ENCODE measurements at regions not wholly inside any gene's neighbourhood (a gene's known extent, or its start where the extent isn't known, plus 50 kb on each side); places are given as distances from the start of the nearest gene placed in this dataset.

- no peak for TF ChIP-seq CTCF (IDR thresholded peaks at IDR 0.05)
Observed at GRCh38 chr6:137715589-137716045, 151.4 kb upstream of the TNFAIP3 start.

DNA sequence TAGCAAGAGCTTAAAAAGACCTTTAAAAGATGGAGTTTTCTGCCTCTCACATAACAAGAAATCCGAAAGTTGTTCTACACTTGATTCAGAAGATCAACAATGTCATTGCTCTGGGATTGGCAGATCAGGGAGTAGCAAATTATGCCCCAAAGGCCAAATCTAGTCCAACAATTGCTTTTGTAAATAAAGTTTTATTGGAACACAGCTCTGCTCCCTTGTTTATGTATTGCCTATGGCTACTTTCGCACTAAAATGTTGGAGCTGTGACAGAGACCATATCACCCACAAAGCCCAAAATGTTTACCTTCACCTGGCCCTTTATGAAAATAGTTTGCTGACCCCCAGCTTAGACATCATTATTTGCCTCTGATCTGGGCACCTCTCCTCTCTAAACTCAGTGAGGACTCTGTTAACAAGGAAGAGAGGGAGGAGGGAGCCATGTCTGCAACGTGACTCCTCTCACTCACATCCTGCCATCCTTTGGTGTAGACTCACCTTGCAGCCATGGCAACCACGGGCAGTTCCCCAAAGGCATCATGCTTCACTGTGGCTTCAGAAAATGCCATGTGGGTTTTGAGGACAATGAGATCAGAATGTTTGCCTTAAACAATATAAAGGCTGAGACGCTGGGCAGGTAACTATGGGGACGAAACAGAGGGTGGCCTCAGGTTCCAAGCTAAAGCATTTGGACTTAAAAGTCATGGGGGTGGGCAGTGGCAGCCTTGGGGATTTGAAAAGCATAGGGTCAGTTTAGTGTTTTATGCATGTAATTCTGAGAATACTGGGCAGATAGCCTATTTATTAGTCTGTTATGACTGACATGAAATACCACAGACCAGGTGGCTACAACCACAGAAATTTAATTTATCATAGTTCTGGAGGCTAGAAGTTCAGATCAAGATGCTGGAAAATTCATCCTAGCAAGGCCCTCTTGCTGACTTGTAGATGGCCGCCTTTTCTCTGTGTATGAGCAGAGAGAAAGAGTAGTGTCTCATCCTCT, 149.7 kb upstream of the TNFAIP3 start:
- no peak for TF ChIP-seq CTCF (IDR thresholded peaks at IDR 0.05)

DNA sequence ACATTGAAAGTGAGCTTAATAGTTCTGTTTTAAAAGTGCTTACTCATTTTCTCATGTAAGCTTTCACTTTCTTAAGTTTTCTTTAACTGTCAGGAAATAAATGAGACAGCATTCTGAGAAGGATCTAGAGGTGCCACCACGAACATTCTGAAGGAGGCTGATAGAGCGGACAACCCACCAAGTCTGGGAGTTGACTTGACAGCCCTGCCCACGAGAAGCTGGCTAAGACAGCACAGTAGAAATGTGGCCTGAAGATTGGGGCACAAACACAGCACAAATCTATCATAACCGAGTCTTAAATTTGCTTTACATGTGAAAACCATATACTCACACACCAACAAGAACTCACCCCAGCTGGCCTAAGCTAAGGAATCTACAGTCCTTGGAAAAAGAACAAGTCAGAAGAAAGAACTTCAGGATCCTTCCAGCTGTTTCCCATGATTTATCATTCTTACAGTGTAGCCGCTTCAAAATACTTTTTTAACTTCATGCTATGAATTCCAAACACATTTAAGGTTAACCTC, 144.2 kb upstream of the TNFAIP3 start:
- TF ChIP-seq CTCF (IDR thresholded peaks at IDR 0.05), result no peak

GRCh38 chr6:137723273-137724017, 143.6 kb upstream of the TNFAIP3 start:
- TF ChIP-seq CTCF (IDR thresholded peaks at IDR 0.05), result no peak

DNA sequence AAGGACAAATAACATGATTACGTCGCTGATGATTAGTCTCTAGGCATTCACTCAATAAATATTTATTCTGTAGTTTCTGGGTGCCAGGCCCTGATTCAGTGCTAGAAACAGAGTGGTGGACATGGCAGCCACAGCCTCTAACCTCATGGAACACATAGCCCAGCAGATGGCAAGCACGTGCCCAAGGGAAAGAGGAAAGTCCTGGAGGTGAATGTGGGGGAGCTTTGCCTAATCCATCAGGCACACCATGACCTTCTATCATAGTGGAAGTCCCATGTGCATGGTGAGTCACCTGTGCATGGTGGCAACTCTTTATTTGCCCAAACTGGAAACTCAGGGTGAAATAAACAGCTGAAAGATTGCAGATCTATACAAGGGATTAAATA, 143.0 kb upstream of the TNFAIP3 start:
- no peak for TF ChIP-seq CTCF (IDR thresholded peaks at IDR 0.05)

GRCh38 chr6:137724495-137725211, 142.4 kb upstream of the TNFAIP3 start:
- no peak for TF ChIP-seq CTCF (IDR thresholded peaks at IDR 0.05)

DNA sequence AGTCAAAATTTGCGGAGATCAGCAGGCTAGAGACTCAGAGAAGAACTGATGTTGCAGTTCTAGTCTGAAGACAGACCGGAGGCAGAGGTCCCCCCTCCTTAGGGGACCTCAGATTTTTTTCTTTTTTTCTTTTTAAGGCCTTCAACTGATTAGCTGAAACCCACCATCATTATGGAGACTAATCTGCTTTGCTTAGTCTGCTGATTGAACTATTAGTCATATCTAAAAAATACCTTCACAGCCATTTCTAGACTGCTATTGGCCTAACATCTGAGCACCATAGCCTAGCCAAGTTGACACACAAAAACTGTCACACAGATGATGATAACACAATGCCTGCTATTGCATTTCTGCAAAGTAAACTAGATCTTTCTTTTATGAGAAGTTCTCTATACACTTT, 141.1 kb upstream of the TNFAIP3 start:
- no peak for TF ChIP-seq CTCF (IDR thresholded peaks at IDR 0.05)
